ENCODE measurements at regions not wholly inside any gene's neighbourhood (a gene's known extent, or its start where the extent isn't known, plus 50 kb on each side); places are given as distances from the start of the nearest gene placed in this dataset.

DNA sequence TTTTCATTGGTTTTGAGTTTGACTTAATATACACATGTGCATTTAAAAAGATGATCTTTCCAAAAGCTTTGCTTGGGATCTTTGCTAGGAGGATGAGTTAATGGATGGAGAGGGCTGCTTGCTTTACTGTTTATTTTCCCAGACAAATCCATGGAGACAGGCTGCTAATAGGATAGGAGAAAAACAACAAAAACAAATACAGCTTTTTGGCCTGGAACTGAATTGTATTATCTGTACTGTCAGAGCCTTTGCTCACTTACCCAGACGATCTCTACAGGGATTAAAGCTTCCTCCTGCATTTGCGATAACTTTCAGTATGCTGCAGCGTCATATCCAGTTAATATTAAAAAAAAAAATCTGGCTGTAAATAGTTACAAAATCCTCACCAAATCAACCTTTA is 190.8 kb upstream of the NUDT6 start:
- no peak for DNase-seq
- Mint-ChIP-seq H3K27me3 (no peaks in the 10 kb centered on the region), H3K9me3 (peaks cover 0 to 6% (median 0%) of the 10 kb centered on the region in 8 donors), H3K36me3 (peaks cover 12 to 22% of the 10 kb centered on the region in 2 donors), H3K4me3 (no peak overlapping the region), H3K27ac (no peak overlapping the region), H3K4me1 (no peaks in the 10 kb centered on the region)
- POLR2A ChIA-PET (ENCODE audit: partially characterized antibody) = no interaction called here
- no peaks in the 10 kb centered on the region for H3K9me3 ChIP-seq (ENCODE audit: control insufficient read depth in 1 of 2, low read length in 2 of 2)
- intact Hi-C loops (cut with micrococcal nuclease) = no loop called here
- H3K27me3 ChIP-seq (ENCODE audit: insufficient read depth, low read length) = no peaks in the 10 kb centered on the region
- CTCF ChIA-PET (ENCODE audit: partially characterized antibody) = interaction anchor here (0.8 kb wide), 1 partner anchor 11 kb away, joined by 4 read pairs; no protein-coding TSS in a partner anchor
- no peaks in the 10 kb centered on the region for H3K36me3 ChIP-seq (ENCODE audit: insufficient read depth, low read length)
- H3K4me3 ChIP-seq (ENCODE audit: low read length in 2 of 2) = no peak overlapping the region
- H3K4me1 ChIP-seq (ENCODE audit: insufficient read depth, low read length) = no peaks in the 10 kb centered on the region
- H3K27ac ChIP-seq (ENCODE audit: low read depth, low read length) = no peak overlapping the region

DNA sequence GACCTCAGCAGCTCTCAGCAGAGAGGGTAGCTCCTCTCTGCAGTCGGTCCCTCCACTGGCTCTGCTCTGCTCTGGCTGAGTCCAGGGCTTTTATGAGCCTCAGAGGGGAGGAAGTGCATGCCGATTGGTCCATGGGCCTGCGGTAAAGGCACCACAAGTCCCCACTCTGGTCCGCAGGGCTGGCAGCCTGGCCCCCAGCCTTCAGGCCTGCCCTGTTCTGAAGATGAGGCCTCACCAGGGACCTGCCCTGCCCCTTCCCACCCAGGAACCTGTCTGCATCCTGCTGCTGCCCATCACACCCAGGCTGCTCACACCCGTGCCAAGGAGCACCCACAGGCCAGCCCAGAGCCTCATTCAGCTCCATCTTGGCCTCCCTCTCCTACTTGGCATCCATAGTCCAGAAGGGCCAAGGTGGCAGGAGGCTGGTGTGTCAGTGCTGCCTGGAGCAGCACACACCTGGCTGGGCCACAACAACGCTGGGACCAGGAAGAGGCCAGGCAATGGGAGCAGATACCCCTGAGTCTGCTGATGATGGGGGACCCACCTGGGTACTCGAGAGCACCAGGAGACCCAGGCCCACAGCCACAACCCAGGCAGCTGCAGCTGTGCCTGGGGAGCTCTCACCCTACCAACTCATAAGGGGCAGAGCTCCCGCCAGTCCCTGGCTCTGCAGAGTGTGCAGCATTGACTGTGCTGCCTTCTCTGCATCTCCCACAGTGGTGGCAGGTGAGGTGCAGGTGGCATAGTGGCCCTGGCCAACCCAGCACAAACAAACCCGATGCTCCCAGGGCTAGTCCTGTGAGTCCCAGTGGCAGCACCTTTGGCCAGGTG is 191.9 kb upstream of the NUDT6 start:
- Mint-ChIP-seq H3K36me3 (peaks cover 12 to 30% of the 10 kb centered on the region in 2 donors), H3K27ac (no peak overlapping the region), H3K9me3 (peaks cover 0 to 6% (median 0%) of the 10 kb centered on the region in 8 donors), H3K4me3 (no peak overlapping the region), H3K27me3 (no peaks in the 10 kb centered on the region), H3K4me1 (no peaks in the 10 kb centered on the region)
- intact Hi-C loops (cut with micrococcal nuclease) = no loop called here
- no peaks in the 10 kb centered on the region for H3K27me3 ChIP-seq (ENCODE audit: insufficient read depth, low read length)
- ChIA-PET CTCF (ENCODE audit: partially characterized antibody) (interaction anchor here (0.8 kb wide), 1 partner anchor 12 kb away, joined by 4 read pairs; no protein-coding TSS in a partner anchor), POLR2A (ENCODE audit: partially characterized antibody) (no interaction called here)
- no peaks in the 10 kb centered on the region for H3K4me1 ChIP-seq (ENCODE audit: insufficient read depth, low read length)
- no peak overlapping the region for H3K4me3 ChIP-seq (ENCODE audit: low read length in 2 of 2)
- DNase-seq = no peak
- no peaks in the 10 kb centered on the region for H3K9me3 ChIP-seq (ENCODE audit: control insufficient read depth in 1 of 2, low read length in 2 of 2)
- no peaks in the 10 kb centered on the region for H3K36me3 ChIP-seq (ENCODE audit: insufficient read depth, low read length)
- no peak overlapping the region for H3K27ac ChIP-seq (ENCODE audit: low read depth, low read length)

DNA sequence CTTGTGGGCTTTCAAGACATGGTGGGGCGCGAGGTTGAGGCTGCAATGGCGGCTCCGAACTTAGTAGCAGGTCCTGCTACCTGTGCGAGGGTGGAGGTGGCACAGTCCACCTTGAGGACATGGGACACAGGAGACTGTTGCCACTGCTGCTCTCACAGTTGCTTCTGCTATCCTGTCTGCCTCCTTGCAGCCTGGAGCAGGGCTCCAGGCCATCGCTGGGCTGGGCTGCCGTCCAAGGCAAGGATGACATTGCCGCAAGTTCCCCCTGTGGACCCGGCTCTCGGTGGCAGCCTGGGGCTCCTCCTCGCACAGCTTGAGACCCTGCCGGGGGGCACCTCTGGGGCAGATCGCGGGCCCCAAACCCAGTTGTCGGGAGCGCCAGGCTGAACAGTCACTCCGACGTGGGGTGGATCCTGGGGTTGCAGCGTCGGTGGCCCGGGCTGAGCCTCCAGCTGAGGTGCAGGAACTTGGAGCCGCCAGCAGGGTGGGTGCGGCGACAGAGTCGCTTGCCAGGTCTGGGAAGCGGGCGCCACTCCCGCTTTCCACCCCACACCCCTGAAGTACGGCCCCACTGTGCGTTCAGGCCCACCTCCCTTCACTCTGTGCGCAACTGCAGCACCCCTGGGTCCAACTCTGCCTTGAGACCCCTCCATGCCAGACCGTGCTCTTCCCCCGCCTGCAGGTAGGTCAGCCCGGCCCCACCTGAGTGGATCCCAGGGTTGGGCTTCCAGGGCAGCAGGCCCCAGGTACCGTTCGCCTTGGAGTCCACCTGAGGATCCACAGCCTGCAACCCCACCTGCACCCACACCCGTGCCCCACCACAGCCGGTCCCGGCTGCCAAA is 192.7 kb upstream of the NUDT6 start:
- Mint-ChIP-seq H3K27me3 (no peaks in the 10 kb centered on the region), H3K36me3 (peaks cover 12 to 37% of the 10 kb centered on the region in 2 donors), H3K4me3 (no peak overlapping the region), H3K4me1 (no peaks in the 10 kb centered on the region), H3K9me3 (peaks cover 0 to 6% (median 0%) of the 10 kb centered on the region in 8 donors), H3K27ac (peak overlapping the region in 1 of 7 donors; percentile 55)
- Histone ChIP-seq H3K4me1 (ENCODE audit: insufficient read depth, low read length) (no peaks in the 10 kb centered on the region), H3K4me3 (ENCODE audit: low read length in 2 of 2) (no peak overlapping the region), H3K27ac (ENCODE audit: low read depth, low read length) (no peak overlapping the region), H3K27me3 (ENCODE audit: insufficient read depth, low read length) (no peaks in the 10 kb centered on the region), H3K36me3 (ENCODE audit: insufficient read depth, low read length) (no peaks in the 10 kb centered on the region), H3K9me3 (ENCODE audit: control insufficient read depth in 1 of 2, low read length in 2 of 2) (no peaks in the 10 kb centered on the region)
- CTCF ChIA-PET (ENCODE audit: partially characterized antibody) = no interaction called here
- intact Hi-C loops (cut with micrococcal nuclease) = no loop called here
- no peak for DNase-seq
- POLR2A ChIA-PET (ENCODE audit: partially characterized antibody) = no interaction called here

DNA sequence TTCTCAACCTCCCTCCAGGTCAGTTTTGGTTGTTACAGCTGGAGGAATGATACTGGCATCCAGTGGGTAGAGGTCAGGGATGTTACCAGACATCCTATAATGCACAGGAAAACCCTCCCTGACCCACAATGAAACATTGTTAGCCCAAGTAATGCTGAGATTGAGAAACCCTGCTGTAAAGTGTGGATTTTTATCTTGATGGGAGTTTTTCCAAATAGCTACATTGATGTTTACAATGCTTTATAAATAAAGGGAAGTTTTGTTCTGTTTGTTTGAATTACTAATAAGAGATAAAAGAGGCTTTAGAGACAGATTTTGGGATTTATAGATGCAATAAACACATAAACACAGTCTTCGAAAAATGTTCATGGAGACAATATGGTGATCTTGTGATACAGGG is 194.0 kb upstream of the NUDT6 start:
- POLR2A ChIA-PET (ENCODE audit: partially characterized antibody) = interaction anchor here (1.0 kb wide), 1 partner anchor 9 kb away, joined by 3 read pairs; no protein-coding TSS in a partner anchor

DNA sequence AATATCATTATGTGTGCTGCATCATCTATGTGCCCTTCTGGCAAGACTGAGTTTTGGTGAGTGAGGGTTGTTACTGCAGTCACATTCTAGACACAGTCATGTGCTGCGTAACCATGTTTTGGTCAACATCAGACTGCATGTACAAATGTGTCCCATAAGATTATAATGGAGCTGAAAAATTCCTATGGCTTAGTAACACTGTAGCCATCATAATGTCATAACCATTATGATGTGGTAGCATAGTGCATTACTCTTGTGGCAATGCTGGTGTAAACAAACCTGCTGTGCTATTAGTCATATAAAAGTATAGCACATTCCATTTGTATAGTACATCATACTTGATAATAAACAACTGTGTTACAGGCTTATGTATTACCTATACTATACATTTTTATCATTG is 198.1 kb upstream of the NUDT6 start:
- no peak for DNase-seq
- H3K4me1 ChIP-seq (ENCODE audit: insufficient read depth, low read length) = no peaks in the 10 kb centered on the region
- no peaks in the 10 kb centered on the region for H3K27me3 Mint-ChIP-seq

More for the DNA sequence above, 194.0 kb upstream of the NUDT6 start:
- Histone ChIP-seq H3K27me3 (ENCODE audit: insufficient read depth, low read length) (no peaks in the 10 kb centered on the region), H3K9me3 (ENCODE audit: control insufficient read depth in 1 of 2, low read length in 2 of 2) (no peaks in the 10 kb centered on the region), H3K4me1 (ENCODE audit: insufficient read depth, low read length) (no peaks in the 10 kb centered on the region), H3K4me3 (ENCODE audit: low read length in 2 of 2) (no peak overlapping the region), H3K27ac (ENCODE audit: low read depth, low read length) (no peak overlapping the region), H3K36me3 (ENCODE audit: insufficient read depth, low read length) (no peaks in the 10 kb centered on the region)
- H3K27ac Mint-ChIP-seq = no peak overlapping the region
- H3K4me1 Mint-ChIP-seq = no peaks in the 10 kb centered on the region
- peaks cover 14 to 32% of the 10 kb centered on the region in 2 donors for H3K36me3 Mint-ChIP-seq
- DNase-seq = no peak
- peaks cover 0 to 6% (median 0%) of the 10 kb centered on the region in 8 donors for H3K9me3 Mint-ChIP-seq
- intact Hi-C loops (cut with micrococcal nuclease) = no loop called here
- no peaks in the 10 kb centered on the region for H3K27me3 Mint-ChIP-seq
- CTCF ChIA-PET (ENCODE audit: partially characterized antibody) = interaction anchor here (0.8 kb wide), 1 partner anchor 40 kb away, joined by 4 read pairs; no protein-coding TSS in a partner anchor
- no peak overlapping the region for H3K4me3 Mint-ChIP-seq

DNA sequence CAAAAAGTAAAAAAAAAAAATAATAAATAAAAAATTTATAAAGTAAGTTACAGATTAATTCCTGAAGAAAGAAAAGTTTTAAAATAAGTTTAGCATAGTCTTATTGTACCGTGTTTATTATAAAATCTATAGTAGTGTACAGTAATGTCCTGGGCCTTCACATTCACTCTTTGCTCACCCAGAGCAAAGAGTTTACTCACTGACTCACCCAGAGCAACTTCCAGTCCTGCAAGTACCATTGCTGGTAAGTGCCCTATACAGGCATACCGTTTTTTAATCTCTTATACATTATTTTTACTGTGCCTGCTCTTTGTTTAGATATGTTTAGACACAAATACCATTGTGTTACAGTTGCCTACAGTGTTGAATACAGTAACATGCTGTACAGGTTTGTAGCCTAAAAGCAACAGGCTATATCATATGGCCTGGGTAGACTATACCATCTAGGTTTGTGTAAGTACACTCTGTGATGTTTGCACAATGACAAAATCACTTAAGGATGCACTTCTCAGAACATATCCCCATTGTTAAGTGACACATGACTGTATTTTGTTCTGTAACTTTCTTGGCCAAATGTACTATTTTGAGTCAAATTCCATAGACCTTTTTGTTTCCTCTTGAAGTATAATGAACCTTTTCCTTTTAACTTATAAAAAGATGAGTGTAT is 199.0 kb upstream of the NUDT6 start:
- intact Hi-C loops (cut with micrococcal nuclease) = no loop called here
- Mint-ChIP-seq H3K9me3 (peaks cover 0 to 4% (median 0%) of the 10 kb centered on the region in 8 donors), H3K36me3 (peaks cover 20 to 46% of the 10 kb centered on the region in 2 donors), H3K27ac (no peak overlapping the region), H3K4me3 (no peak overlapping the region), H3K4me1 (no peaks in the 10 kb centered on the region), H3K27me3 (no peaks in the 10 kb centered on the region)
- Histone ChIP-seq H3K9me3 (ENCODE audit: control insufficient read depth in 1 of 2, low read length in 2 of 2) (no peaks in the 10 kb centered on the region), H3K27ac (ENCODE audit: low read depth, low read length) (no peak overlapping the region), H3K4me3 (ENCODE audit: low read length in 2 of 2) (no peak overlapping the region), H3K4me1 (ENCODE audit: insufficient read depth, low read length) (no peaks in the 10 kb centered on the region), H3K27me3 (ENCODE audit: insufficient read depth, low read length) (no peaks in the 10 kb centered on the region), H3K36me3 (ENCODE audit: insufficient read depth, low read length) (no peaks in the 10 kb centered on the region)
- DNase-seq = no peak
- ChIA-PET POLR2A (ENCODE audit: partially characterized antibody) (no interaction called here), CTCF (ENCODE audit: partially characterized antibody) (no interaction called here)

More for the DNA sequence above, 198.1 kb upstream of the NUDT6 start:
- peaks cover 21 to 40% of the 10 kb centered on the region in 2 donors for H3K36me3 Mint-ChIP-seq
- intact Hi-C loops (cut with micrococcal nuclease) = no loop called here
- H3K27ac Mint-ChIP-seq = no peak overlapping the region
- H3K4me1 Mint-ChIP-seq = no peaks in the 10 kb centered on the region
- Histone ChIP-seq H3K4me3 (ENCODE audit: low read length in 2 of 2) (no peak overlapping the region), H3K27me3 (ENCODE audit: insufficient read depth, low read length) (no peaks in the 10 kb centered on the region), H3K36me3 (ENCODE audit: insufficient read depth, low read length) (no peaks in the 10 kb centered on the region), H3K9me3 (ENCODE audit: control insufficient read depth in 1 of 2, low read length in 2 of 2) (no peaks in the 10 kb centered on the region), H3K27ac (ENCODE audit: low read depth, low read length) (no peak overlapping the region)
- POLR2A ChIA-PET (ENCODE audit: partially characterized antibody) = no interaction called here
- no peak overlapping the region for H3K4me3 Mint-ChIP-seq
- peaks cover 0 to 6% (median 0%) of the 10 kb centered on the region in 8 donors for H3K9me3 Mint-ChIP-seq
- CTCF ChIA-PET (ENCODE audit: partially characterized antibody) = interaction anchor here (1.2 kb wide), 1 partner anchor 9 kb away, joined by 3 read pairs; no protein-coding TSS in a partner anchor

Measured in CD4-positive, alpha-beta memory T cell (primary cell).